NCI-H1417 treated with DMSO at 0.1 percent for 48 hours (cell line): ENCODE measurements at regions not wholly inside any gene's neighbourhood (a gene's known extent, or its start where the extent isn't known, plus 50 kb on each side); places are given as distances from the start of the nearest gene placed in this dataset.

Source experiments
- DNase-seq: peaks from one replicate; lab custom pipeline; 2025; lab: John Stamatoyannopoulos, UW

- DNase-seq: no peak
These were observed 139.0 kb downstream of the TM9SF2 start for GRCh38 chr13:99640260-99640659.

DNA sequence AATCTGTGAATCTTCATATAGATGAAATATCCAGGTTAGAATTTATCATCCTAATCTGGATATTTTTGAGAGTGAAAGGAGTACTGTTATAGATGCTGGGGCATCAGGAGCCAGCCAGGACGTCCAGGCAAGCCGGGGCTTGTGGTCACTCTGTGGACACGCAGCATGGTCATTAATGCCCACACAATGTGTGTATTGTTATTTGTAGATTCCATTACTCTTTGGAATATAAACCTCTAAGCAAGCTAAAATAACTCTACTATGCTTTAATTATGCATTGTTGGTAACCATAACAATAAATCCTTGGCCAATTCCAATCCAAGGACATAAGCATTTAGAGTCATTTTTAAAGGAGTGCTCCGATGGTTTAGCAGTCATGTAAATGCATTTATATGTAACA is 137.9 kb downstream of the TM9SF2 start:
- DNase-seq: no peak

DNA sequence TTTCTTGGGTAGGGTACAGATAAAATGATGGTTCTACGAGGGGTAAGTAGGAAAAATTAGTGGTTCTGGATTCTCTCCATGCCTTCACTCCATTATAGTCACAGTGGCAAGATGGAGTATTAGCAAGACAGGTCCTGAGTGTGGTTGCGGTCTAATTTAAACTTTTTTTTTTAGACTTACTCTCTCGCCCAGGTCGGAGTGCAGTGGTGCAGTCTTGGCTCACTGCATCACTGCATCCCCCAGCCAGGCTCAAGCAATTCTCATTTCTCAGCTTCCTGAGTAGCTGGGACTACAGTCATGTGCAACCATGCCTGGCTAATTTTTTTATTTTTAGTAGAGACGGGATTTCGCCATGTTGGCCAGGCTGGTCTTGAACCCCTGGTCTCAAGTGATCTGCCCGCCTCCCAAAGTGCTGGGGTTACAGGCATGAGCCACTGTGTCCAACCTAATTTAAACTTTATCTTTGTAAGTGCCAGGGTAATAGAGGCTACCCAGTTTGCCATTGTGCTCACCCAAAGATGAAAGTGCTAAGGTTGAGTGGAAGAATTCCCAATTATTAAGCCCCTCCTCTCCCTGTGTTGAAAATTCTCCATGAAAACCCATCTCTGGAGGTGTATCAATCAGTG is 135.6 kb downstream of the TM9SF2 start:
- DNase-seq: no peak

DNA sequence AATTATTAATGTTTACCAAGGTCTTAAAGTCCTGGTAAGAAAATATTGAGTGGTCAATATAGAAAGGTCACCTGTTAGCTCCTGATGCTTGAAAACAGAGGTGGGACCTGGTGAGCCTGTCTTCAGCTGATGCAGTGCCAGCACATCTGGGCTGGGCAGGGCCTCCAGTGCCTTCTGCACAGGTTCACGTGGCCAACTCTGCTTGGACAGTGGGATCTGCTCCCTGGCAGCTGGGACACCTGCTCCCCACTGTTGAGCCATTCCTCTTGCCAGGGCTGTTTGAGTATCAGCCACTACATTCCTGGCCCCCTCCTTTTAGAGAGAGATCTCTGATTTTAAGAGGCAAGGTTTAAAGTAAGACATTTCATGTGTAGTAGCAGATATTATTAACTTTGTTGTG is 135.0 kb downstream of the TM9SF2 start:
- no peak for DNase-seq

GRCh38 chr13:99634672-99635071 is 133.4 kb downstream of the TM9SF2 start:
- DNase-seq: no peak

- no peak for DNase-seq
These were observed 129.1 kb downstream of the TM9SF2 start for GRCh38 chr13:99630269-99630898.

DNA sequence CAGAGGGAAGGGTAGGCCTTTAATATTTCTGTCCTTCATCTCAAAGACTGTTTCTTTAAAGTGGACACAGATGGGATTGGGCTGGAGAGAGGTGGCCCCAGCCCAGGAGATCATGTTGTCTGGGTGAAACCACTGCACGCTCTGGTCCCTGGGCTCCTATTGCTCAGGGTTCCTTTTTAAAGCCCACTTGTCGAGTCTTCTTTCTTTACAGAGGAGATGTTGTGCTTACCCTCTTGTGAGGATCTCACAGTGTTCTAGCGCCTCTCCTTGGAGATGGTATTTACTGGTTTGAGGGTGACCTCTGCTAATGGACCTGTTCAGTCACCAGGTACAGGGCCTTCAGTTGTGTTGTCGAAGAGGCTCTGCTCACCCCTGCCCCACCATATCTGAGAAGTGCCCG is 128.4 kb downstream of the TM9SF2 start:
- DNase-seq: no peak

GRCh38 chr13:99628442-99628841 is 127.2 kb downstream of the TM9SF2 start:
- DNase-seq: no peak

DNA sequence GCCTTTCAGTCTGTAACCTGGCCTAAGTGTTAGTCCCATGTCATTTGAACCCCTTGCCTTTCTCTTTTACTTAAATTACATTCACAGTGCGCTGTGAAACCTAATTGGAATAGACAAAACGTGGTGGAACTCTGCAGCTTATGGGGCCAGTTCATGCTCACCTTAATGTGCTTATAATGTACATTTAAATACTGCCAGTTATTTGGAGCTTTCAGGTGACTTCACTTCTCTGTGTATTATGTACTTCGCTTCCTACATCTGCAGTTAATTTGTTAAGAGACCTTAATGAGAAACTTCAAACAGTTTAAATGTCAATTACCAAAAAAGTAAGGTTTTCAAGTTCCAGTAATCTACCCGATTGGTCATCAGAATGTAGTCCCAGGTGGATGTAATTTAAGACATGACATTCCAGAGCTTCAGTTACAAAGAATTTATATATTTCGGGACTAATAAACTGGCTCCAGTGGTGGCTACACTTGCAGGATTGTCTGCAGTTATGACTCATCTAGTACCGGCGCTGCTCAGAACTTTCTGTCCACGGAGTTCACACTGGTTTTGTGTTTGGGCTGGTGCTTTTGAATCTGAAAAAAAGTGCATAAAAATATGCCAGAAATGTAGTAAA is 125.3 kb downstream of the TM9SF2 start:
- DNase-seq: no peak

DNA sequence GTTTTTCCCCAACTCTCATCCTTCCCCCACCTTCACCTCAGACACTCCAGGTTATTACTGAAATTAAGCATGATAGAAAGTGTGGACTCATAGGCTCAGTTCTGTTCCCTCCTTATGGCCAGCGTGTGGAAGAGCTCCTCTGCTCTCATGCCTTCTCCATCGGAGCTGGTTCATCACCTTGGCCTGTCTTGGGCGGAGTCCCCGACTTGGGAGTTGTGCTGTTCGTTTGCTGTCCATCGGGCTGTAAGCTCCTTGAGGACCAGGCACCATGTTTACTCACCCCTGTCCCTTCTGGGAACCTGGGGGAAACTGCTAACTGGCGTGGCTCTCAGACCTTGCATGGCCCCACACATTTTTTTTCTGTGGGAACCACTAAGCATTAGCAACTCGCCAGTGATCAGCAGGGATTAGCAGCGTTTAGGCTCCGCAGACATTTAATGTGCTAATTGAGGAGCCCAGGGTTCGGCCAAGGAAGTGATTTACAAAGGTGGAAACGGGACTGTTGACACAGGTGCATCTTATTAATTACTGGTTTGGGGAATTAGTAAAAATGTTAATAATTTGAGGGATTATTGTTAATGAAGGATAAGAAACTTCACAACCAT is 123.8 kb downstream of the TM9SF2 start:
- no peak for DNase-seq

- no peak for DNase-seq
These were observed 119.5 kb downstream of the TM9SF2 start for GRCh38 chr13:99620806-99621205.

- DNase-seq: no peak
These were observed 117.9 kb downstream of the TM9SF2 start for GRCh38 chr13:99619207-99619606.

GRCh38 chr13:99617474-99618255 is 116.4 kb downstream of the TM9SF2 start:
- DNase-seq: no peak

- DNase-seq: no peak
These were observed 113.2 kb downstream of the TM9SF2 start for GRCh38 chr13:99614465-99614885.
